ENCODE measurements at regions not wholly inside any gene's neighbourhood (a gene's known extent, or its start where the extent isn't known, plus 50 kb on each side); places are given as distances from the start of the nearest gene placed in this dataset.

GRCh38 chr16:59522826-59523225 lies 788.7 kb upstream of the GOT2 start:
- Mint-ChIP-seq H3K27me3 (ENCODE audit: insufficient read depth, low read depth, poor library complexity) (peaks cover 2% of the 10 kb centered on the region), H3K4me1 (peaks cover 18% of the 10 kb centered on the region; the same call in 2 of the 3 replicates), H3K4me3 (no peak overlapping the region), H3K27ac (no peak overlapping the region), H3K9me3 (no peaks in the 10 kb centered on the region), H3K36me3 (ENCODE audit: low read depth) (no peaks in the 10 kb centered on the region)
- Histone ChIP-seq H3K79me2 (replicated peaks; ENCODE audit: insufficient read depth) (no peaks in the 10 kb centered on the region), H3K36me3 (ENCODE audit: insufficient read depth) (no peaks in the 10 kb centered on the region), H3K4me3 (no peak overlapping the region), H3K9me2 (ENCODE audit: insufficient read depth) (no peaks in the 10 kb centered on the region), H3K27me3 (ENCODE audit: insufficient read depth) (no peaks in the 10 kb centered on the region), H3F3A (replicated peaks; ENCODE audit: low read depth) (no peaks in the 10 kb centered on the region), H3K4me2 (no peak overlapping the region), H3K27ac (ENCODE audit: low read depth) (no peak overlapping the region), H4K20me1 (replicated peaks; ENCODE audit: insufficient read depth) (no peaks in the 10 kb centered on the region), H3K4me1 (ENCODE audit: insufficient read depth) (peaks cover 5% of the 10 kb centered on the region; the same call in 1 of the 2 replicates), H2AFZ (no peak overlapping the region)
- DNase-seq (ENCODE audit: low spot score), result no peak
- no peak for ATAC-seq
- TF ChIP-seq NANOG (IDR thresholded peaks at IDR 0.05; ENCODE audit: borderline replicate concordance) (no peak), ZNF114 (CRISPR knock-in tag; IDR thresholded peaks at IDR 0.05) (no peak), ZNF331 (CRISPR knock-in tag; IDR thresholded peaks at IDR 0.05; ENCODE audit: low read depth) (no peak), STAT1 (IDR thresholded peaks at IDR 0.05; ENCODE audit: unreplicated experiment) (no peak), EZH2phosphoT487 (IDR thresholded peaks at IDR 0.05; ENCODE audit: unreplicated experiment) (no peak), ETS1 (IDR thresholded peaks at IDR 0.05) (no peak), JUNB (IDR thresholded peaks at IDR 0.05; ENCODE audit: unreplicated experiment) (no peak), POLR2AphosphoS5 (IDR thresholded peaks at IDR 0.05; ENCODE audit: low read depth) (no peak), EZH2 (IDR thresholded peaks at IDR 0.05; ENCODE audit: low read depth, unreplicated experiment) (no peak), CREB1 (CRISPR knock-in tag; IDR thresholded peaks at IDR 0.05; ENCODE audit: low read depth) (no peak)
- TF ChIP-seq, protein P1, sequence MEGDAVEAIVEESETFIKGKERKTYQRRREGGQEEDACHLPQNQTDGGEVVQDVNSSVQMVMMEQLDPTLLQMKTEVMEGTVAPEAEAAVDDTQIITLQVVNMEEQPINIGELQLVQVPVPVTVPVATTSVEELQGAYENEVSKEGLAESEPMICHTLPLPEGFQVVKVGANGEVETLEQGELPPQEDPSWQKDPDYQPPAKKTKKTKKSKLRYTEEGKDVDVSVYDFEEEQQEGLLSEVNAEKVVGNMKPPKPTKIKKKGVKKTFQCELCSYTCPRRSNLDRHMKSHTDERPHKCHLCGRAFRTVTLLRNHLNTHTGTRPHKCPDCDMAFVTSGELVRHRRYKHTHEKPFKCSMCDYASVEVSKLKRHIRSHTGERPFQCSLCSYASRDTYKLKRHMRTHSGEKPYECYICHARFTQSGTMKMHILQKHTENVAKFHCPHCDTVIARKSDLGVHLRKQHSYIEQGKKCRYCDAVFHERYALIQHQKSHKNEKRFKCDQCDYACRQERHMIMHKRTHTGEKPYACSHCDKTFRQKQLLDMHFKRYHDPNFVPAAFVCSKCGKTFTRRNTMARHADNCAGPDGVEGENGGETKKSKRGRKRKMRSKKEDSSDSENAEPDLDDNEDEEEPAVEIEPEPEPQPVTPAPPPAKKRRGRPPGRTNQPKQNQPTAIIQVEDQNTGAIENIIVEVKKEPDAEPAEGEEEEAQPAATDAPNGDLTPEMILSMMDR (conservative IDR thresholded peaks at IDR 0.05; ENCODE audit: low read depth in 2 of 2), result no peak
- TF ChIP-seq, protein P2, sequence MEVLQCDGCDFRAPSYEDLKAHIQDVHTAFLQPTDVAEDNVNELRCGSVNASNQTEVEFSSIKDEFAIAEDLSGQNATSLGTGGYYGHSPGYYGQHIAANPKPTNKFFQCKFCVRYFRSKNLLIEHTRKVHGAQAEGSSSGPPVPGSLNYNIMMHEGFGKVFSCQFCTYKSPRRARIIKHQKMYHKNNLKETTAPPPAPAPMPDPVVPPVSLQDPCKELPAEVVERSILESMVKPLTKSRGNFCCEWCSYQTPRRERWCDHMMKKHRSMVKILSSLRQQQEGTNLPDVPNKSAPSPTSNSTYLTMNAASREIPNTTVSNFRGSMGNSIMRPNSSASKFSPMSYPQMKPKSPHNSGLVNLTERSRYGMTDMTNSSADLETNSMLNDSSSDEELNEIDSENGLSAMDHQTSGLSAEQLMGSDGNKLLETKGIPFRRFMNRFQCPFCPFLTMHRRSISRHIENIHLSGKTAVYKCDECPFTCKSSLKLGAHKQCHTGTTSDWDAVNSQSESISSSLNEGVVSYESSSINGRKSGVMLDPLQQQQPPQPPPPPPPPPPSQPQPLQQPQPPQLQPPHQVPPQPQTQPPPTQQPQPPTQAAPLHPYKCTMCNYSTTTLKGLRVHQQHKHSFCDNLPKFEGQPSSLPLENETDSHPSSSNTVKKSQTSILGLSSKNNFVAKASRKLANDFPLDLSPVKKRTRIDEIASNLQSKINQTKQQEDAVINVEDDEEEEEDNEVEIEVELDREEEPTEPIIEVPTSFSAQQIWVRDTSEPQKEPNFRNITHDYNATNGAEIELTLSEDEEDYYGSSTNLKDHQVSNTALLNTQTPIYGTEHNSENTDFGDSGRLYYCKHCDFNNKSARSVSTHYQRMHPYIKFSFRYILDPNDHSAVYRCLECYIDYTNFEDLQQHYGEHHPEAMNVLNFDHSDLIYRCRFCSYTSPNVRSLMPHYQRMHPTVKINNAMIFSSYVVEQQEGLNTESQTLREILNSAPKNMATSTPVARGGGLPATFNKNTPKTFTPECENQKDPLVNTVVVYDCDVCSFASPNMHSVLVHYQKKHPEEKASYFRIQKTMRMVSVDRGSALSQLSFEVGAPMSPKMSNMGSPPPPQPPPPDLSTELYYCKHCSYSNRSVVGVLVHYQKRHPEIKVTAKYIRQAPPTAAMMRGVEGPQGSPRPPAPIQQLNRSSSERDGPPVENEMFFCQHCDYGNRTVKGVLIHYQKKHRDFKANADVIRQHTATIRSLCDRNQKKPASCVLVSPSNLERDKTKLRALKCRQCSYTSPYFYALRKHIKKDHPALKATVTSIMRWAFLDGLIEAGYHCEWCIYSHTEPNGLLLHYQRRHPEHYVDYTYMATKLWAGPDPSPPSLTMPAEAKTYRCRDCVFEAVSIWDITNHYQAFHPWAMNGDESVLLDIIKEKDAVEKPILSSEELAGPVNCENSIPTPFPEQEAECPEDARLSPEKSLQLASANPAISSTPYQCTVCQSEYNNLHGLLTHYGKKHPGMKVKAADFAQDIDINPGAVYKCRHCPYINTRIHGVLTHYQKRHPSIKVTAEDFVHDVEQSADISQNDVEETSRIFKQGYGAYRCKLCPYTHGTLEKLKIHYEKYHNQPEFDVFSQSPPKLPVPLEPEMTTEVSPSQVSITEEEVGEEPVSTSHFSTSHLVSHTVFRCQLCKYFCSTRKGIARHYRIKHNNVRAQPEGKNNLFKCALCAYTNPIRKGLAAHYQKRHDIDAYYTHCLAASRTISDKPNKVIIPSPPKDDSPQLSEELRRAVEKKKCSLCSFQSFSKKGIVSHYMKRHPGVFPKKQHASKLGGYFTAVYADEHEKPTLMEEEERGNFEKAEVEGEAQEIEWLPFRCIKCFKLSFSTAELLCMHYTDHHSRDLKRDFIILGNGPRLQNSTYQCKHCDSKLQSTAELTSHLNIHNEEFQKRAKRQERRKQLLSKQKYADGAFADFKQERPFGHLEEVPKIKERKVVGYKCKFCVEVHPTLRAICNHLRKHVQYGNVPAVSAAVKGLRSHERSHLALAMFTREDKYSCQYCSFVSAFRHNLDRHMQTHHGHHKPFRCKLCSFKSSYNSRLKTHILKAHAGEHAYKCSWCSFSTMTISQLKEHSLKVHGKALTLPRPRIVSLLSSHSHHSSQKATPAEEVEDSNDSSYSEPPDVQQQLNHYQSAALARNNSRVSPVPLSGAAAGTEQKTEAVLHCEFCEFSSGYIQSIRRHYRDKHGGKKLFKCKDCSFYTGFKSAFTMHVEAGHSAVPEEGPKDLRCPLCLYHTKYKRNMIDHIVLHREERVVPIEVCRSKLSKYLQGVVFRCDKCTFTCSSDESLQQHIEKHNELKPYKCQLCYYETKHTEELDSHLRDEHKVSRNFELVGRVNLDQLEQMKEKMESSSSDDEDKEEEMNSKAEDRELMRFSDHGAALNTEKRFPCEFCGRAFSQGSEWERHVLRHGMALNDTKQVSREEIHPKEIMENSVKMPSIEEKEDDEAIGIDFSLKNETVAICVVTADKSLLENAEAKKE (CRISPR knock-in tag; IDR thresholded peaks at IDR 0.05), result no peak
- TF ChIP-seq, protein P3, sequence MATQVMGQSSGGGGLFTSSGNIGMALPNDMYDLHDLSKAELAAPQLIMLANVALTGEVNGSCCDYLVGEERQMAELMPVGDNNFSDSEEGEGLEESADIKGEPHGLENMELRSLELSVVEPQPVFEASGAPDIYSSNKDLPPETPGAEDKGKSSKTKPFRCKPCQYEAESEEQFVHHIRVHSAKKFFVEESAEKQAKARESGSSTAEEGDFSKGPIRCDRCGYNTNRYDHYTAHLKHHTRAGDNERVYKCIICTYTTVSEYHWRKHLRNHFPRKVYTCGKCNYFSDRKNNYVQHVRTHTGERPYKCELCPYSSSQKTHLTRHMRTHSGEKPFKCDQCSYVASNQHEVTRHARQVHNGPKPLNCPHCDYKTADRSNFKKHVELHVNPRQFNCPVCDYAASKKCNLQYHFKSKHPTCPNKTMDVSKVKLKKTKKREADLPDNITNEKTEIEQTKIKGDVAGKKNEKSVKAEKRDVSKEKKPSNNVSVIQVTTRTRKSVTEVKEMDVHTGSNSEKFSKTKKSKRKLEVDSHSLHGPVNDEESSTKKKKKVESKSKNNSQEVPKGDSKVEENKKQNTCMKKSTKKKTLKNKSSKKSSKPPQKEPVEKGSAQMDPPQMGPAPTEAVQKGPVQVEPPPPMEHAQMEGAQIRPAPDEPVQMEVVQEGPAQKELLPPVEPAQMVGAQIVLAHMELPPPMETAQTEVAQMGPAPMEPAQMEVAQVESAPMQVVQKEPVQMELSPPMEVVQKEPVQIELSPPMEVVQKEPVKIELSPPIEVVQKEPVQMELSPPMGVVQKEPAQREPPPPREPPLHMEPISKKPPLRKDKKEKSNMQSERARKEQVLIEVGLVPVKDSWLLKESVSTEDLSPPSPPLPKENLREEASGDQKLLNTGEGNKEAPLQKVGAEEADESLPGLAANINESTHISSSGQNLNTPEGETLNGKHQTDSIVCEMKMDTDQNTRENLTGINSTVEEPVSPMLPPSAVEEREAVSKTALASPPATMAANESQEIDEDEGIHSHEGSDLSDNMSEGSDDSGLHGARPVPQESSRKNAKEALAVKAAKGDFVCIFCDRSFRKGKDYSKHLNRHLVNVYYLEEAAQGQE (IDR thresholded peaks at IDR 0.05; ENCODE audit: unreplicated experiment), result no peak
